Skeletal muscle satellite cell (primary cell): ENCODE measurements at regions not wholly inside any gene's neighbourhood (a gene's known extent, or its start where the extent isn't known, plus 50 kb on each side); places are given as distances from the start of the nearest gene placed in this dataset.
"Not testable (repeated sequence)": the region's sequence is repeated elsewhere in the genome, so short reads cannot be mapped to it uniquely, and the experiment has no call there.

Experiments
- H3K27me3 ChIP-seq: 2 replicates; pipeline ENCODE4 v1.7.0; 2013; ENCODE audit warnings: low read length; ENCODE audit not compliant: control insufficient read depth, insufficient read depth
- H3K36me3 ChIP-seq: 2 replicates; pipeline ENCODE4 v1.7.0; 2013; ENCODE audit warnings: mild to moderate bottlenecking, control low read depth, low read length; ENCODE audit not compliant: insufficient read depth
- H3K4me1 ChIP-seq: 2 replicates; pipeline ENCODE4 v1.7.0; 2013; ENCODE audit warnings: low read length; ENCODE audit not compliant: control insufficient read depth, insufficient read depth
- H3K4me2 ChIP-seq: 2 replicates; pipeline ENCODE4 v1.7.0; 2013; ENCODE audit warnings: mild to moderate bottlenecking, low read length
- H3K4me3 ChIP-seq: 2 replicates; pipeline ENCODE4 v1.7.0; 2013; ENCODE audit warnings: low read length
- H3K9ac ChIP-seq: 2 replicates; pipeline ENCODE4 v1.7.0; 2013; ENCODE audit warnings: mild to moderate bottlenecking, low read depth, low read length, moderate library complexity
- H3K9me3 ChIP-seq: replicated peaks from 2 replicates; pipeline ENCODE4 v1.7.0; 2013; ENCODE audit warnings: mild to moderate bottlenecking, control low read depth, low read length

DNA sequence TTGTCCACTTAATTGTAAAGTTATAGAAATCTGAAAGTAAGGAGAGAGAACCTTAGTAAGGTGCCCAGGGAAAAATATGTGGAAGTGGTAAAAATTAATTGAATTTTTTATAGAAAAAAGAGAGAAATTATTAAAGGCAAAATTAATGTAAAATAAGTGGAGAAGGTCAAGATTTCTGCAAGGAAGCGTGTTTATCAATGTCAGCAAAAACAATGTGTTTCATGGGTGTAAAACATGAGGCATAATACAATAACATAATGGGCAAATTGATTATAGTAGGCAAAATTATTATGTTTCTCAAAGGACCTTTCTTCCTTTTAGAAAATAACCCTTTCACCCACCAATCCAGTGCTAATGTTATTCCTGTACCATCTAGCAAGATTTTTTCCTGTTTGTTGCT is 1520.1 kb downstream of the REEP3 start:
- no peak overlapping the region for H3K4me3 ChIP-seq
- no peaks in the 10 kb centered on the region for H3K4me1 ChIP-seq
- H3K4me2 ChIP-seq, result no peak overlapping the region
- H3K9me3 ChIP-seq, result no peaks in the 10 kb centered on the region
- H3K27me3 ChIP-seq, result no peaks in the 10 kb centered on the region
- no peak overlapping the region for H3K9ac ChIP-seq
- H3K36me3 ChIP-seq, result no peaks in the 10 kb centered on the region

DNA sequence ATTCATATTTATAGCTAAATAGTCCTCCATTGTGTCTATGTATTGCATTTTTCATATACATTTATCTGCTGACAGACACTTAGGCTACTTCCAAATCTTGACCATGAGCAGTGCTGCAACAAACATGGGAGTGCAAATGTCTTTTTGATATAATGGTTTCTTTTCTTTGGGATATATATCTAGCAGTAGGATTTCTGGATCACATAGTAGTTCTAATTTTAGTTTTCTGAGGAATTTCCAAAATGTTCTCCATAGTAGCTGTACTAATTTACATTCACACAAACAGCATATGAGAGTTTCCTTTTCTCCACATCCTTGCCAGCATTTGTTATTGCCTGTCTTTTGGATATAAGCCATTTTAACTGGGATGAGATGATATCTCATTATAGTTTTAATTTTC is 1521.3 kb downstream of the REEP3 start:
- Histone ChIP-seq H3K9me3 (no peaks in the 10 kb centered on the region), H3K4me1 (no peaks in the 10 kb centered on the region), H3K4me2 (no peak overlapping the region), H3K9ac (no peak overlapping the region), H3K36me3 (no peaks in the 10 kb centered on the region), H3K4me3 (no peak overlapping the region), H3K27me3 (no peaks in the 10 kb centered on the region)

DNA sequence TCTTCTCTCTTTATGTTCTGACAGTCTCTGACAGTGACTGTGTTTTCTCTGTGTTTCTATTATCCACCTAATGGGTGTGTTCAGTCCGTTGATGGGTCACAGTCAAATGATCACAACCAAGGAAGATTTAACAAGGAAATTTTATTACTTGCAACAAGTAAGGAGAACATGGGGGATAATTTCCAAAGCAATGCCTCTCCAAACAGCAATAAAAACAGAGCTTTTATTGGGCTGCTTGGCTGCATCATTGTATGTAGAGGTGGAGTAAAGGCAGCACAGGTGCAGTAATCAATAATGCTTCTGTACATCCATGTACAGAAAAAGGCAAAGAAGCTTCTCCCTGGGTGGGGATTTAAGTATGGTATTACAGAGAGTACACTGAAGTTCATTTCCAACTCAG is 1525.6 kb downstream of the REEP3 start:
- Histone ChIP-seq H3K9ac (no peak overlapping the region), H3K9me3 (no peaks in the 10 kb centered on the region), H3K27me3 (no peaks in the 10 kb centered on the region), H3K4me2 (no peak overlapping the region), H3K36me3 (no peaks in the 10 kb centered on the region), H3K4me3 (no peak overlapping the region), H3K4me1 (no peaks in the 10 kb centered on the region)

DNA sequence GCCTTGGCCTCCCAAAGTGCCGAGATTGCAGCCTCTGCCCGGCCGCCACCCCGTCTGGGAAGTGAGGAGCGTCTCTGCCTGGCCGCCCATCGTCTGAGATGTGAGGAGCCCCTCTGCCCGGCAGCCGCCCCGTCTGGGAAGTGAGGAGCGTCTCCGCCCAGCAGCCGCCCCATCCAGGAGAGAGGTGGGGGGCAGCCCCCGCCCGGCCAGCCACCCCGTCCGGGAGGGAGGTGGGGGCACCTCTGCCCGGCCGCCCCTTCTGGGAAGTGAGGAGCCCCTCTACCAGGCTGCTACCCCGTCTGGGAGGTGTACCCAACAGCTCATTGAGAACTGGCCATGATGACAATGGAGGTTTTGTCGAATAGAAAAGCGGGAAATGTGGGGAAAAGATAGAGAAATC is 1530.9 kb downstream of the REEP3 start:
- H3K4me3 ChIP-seq, H3K9me3 ChIP-seq, H3K36me3 ChIP-seq, H3K27me3 ChIP-seq, H3K9ac ChIP-seq, H3K4me2 ChIP-seq, H3K4me1 ChIP-seq: not testable (repeated sequence)

DNA sequence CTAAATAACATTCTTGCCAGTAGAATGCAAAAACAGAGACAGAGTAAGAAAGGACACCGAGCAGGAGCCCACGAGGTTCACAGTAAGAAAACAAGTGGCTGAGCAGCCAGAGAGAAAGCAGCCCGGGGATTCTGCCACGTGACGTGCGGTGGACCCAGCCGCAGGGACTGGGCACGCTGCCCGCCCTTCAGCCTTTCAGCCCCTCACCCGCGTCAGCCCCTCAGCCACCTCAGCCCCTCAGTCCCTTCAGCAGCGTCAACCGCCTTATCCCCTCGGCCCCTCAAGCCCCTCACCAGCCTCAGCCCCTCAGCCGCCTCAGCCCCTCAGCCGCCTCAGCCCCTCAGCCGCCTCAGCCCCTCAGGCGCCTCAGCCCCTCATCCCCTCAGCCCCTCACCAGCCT is 1532.2 kb downstream of the REEP3 start:
- H3K4me3 ChIP-seq, H3K4me2 ChIP-seq, H3K4me1 ChIP-seq, H3K27me3 ChIP-seq, H3K36me3 ChIP-seq, H3K9me3 ChIP-seq, H3K9ac ChIP-seq: not testable (repeated sequence)

DNA sequence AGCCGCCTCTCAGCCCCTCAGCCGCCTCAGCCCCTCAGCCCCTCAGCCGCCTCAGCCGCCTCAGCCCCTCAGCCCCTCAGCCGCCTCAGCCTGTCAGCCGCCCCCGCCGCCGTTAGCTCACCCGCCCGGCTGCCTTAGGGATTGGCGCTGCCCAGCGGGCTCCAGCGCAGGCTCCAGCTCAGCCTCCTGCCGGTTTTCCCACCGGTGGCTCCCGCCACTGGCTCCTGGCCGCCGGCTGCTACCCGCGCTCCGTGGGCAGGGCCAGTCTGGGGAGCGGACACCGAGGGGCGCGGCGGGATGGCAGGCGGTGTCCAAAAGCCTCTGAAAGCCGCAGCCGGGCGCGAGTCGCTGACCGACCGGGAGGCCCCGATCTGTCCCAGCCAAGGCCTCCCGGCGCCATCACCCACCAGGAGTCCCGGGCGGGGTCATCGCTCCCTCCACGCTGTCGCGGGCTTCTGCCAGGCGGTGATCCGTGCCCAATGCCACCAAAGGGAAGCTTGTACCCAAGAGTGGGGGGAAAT is 1532.7 kb downstream of the REEP3 start:
- not testable (repeated sequence) for H3K36me3 ChIP-seq, H3K9ac ChIP-seq, H3K9me3 ChIP-seq, H3K27me3 ChIP-seq, H3K4me2 ChIP-seq, H3K4me1 ChIP-seq, H3K4me3 ChIP-seq

DNA sequence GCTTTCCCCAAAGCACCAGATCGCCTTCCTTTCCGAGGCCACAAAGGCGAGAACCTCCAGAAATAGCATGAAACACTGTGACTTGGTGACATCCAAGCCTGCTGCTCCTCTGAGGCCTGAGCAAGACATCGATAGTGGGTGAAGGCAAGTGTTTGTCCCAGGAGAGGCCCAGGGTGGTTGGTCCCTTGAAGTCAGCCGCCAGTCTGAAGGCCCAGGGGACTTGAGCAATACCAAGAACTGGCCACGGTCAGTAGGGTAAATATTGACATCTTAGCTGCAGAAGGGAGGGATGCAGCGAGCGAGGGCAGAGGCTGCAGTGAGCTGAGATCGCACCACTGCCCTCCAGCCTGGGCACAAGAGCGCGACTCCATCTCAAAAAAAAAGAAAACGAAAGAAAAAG is 1533.5 kb downstream of the REEP3 start:
- not testable (repeated sequence) for H3K27me3 ChIP-seq, H3K4me1 ChIP-seq, H3K9me3 ChIP-seq, H3K9ac ChIP-seq, H3K4me2 ChIP-seq, H3K36me3 ChIP-seq, H3K4me3 ChIP-seq

DNA sequence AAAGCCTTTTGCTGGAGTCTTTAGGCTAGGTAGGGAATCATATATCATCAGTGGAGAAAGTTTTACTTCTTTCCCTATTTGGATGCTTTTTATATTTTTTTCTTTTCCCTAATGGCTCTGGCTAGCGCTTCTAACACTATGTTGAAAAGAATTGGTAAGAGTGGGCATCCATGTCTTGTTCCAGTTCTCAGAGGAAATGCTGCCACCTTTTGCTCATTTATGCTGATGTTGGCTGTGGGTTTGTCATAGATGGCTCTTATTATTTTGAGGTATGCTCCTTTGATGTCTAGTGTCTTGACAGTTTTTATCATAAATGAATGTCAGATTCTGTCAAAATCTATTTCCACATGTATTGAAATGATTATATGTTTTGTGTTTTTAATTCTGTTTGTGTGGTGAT is 1544.1 kb downstream of the REEP3 start:
- H3K4me1 ChIP-seq, result no peaks in the 10 kb centered on the region
- H3K36me3 ChIP-seq, result no peaks in the 10 kb centered on the region
- H3K4me2 ChIP-seq, result no peak overlapping the region
- H3K4me3 ChIP-seq, result no peak overlapping the region
- H3K27me3 ChIP-seq, result no peaks in the 10 kb centered on the region
- H3K9me3 ChIP-seq, result no peaks in the 10 kb centered on the region
- H3K9ac ChIP-seq, result no peak overlapping the region

DNA sequence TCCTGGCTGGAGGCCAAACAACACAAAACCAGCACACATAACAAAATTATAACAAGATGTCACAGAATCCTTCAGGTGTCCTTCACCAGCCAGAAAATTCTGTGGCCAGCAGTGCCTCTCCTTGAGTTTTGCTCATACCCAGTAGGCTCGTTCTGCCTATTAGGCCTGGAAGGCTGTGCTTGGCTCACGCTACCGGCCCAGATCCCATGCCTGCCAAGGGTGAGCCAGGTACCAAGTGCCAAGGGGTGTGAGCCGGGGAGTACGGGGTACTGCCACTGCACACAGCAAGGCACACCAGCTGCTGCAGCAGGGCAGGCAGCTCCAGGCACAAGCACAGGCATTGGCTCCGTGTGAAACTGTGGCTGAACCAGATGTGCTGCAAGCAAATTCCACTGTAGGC is 1562.0 kb downstream of the REEP3 start:
- H3K4me1 ChIP-seq, result no peaks in the 10 kb centered on the region
- H3K9ac ChIP-seq, result no peak overlapping the region
- no peak overlapping the region for H3K4me3 ChIP-seq
- no peaks in the 10 kb centered on the region for H3K27me3 ChIP-seq
- peaks cover 3% of the 10 kb centered on the region for H3K9me3 ChIP-seq
- H3K36me3 ChIP-seq, result no peaks in the 10 kb centered on the region
- H3K4me2 ChIP-seq, result no peak overlapping the region

DNA sequence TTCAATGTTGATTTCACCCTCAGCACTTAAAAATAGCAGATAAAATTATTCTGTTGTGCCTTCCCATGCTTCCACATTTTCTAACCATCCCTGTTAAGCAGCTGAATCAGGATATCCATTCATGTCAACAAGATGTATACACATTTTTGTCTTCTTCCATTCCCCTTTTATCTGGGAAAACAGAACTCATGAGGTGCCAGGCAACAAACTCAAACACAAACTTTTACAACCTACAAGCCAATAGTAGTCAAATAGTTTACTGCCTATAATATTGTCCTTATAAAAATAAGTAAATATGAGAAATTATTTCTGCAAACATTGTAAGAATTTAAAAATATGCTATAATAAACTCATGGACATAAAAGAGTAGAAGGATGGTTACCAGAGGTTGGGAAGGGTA is 1569.8 kb downstream of the REEP3 start:
- no peak overlapping the region for H3K9ac ChIP-seq
- no peak overlapping the region for H3K4me3 ChIP-seq
- H3K27me3 ChIP-seq, result no peaks in the 10 kb centered on the region
- H3K4me1 ChIP-seq, result no peaks in the 10 kb centered on the region
- H3K36me3 ChIP-seq, result no peaks in the 10 kb centered on the region
- H3K4me2 ChIP-seq, result no peak overlapping the region
- H3K9me3 ChIP-seq, result no peaks in the 10 kb centered on the region

DNA sequence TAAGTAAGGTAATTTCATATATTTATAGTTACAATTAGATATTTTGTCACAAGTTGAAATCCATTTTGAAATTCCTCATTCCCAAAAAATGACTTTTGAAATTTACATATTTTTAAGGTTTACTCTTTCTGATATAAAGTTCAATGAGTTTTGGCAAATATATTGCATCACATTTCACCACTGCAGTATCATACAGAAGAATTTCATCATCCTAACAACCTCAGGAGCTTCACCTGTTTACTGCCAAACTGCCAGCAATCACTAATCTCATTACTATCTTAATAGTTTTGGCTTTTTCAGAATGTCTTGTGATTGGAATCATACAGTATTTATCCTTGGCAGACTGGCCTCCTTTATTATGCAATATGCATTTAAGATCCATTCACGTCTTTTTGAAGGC is 1578.9 kb downstream of the REEP3 start:
- Histone ChIP-seq H3K4me1 (no peaks in the 10 kb centered on the region), H3K27me3 (no peaks in the 10 kb centered on the region), H3K4me3 (no peak overlapping the region), H3K9me3 (no peaks in the 10 kb centered on the region), H3K4me2 (no peak overlapping the region), H3K9ac (no peak overlapping the region), H3K36me3 (no peaks in the 10 kb centered on the region)

DNA sequence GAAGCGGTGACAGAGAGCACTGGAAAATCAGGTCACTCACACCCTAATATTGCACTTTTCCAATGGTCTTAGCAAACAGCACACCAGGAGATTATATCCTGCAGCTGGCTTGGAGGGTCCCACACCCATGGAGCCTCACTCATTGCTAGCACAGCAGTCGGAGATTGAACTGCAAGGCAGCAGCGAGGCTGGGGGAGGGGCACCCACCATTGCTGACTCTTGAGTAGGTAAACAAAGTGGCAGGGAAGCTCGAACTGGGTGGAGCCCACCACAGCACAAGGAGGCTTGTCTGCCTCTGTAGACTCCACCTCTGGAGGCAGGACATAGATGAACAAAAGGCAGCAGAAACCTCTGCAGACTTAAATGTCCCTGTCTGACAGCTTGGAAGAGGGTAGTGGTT is 1579.7 kb downstream of the REEP3 start:
- H3K4me3 ChIP-seq, H3K4me1 ChIP-seq, H3K9me3 ChIP-seq, H3K9ac ChIP-seq, H3K27me3 ChIP-seq, H3K36me3 ChIP-seq, H3K4me2 ChIP-seq: not testable (repeated sequence)

DNA sequence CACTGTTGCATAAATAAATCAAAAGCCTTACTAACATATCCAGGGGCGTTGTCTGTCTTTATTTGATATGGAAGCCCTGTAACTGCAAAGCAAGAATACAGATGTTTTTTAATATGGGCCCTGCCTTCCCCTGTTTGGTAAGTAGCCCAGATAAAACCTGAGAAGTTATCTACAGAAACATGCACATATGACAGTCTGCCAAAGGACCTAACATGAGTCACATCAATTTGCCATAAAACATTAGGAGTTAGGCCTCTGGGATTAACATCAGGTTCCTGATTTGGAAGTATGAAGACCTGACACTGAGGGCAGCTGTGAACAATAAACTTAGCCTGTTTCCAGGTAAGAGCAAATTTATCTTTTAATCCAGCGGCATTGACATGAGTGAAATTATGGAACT is 1588.8 kb downstream of the REEP3 start:
- Histone ChIP-seq H3K9ac (no peak overlapping the region), H3K4me1 (no peaks in the 10 kb centered on the region), H3K27me3 (no peaks in the 10 kb centered on the region), H3K36me3 (no peaks in the 10 kb centered on the region), H3K9me3 (no peaks in the 10 kb centered on the region), H3K4me2 (no peak overlapping the region), H3K4me3 (no peak overlapping the region)
